ENCODE measurements at regions not wholly inside any gene's neighbourhood (a gene's known extent, or its start where the extent isn't known, plus 50 kb on each side); places are given as distances from the start of the nearest gene placed in this dataset.

- TF ChIP-seq PBX3 (IDR thresholded peaks at IDR 0.05) (no peak), ESRRA (IDR thresholded peaks at IDR 0.05; ENCODE audit: borderline replicate concordance, low read length) (no peak), HES2 (IDR thresholded peaks at IDR 0.05) (no peak), RFX5 (IDR thresholded peaks at IDR 0.05) (no peak), HOXB13 (CRISPR knock-in tag; IDR thresholded peaks at IDR 0.05; ENCODE audit: low read depth) (no peak), KDM1A (IDR thresholded peaks at IDR 0.05; ENCODE audit: low read depth) (no peak), FOSL2 (IDR thresholded peaks at IDR 0.05) (no peak), FOSL2 (CRISPR knock-in tag; IDR thresholded peaks at IDR 0.05) (no peak)
These were observed 522.4 kb downstream of the HDGFL1 start (continued) for GRCh38 chr6:23091795-23092194.

GRCh38 chr6:23096876-23097275, 527.5 kb downstream of the HDGFL1 start:
- WGBS (ENCODE audit: missing lambda C conversion rate): 52% methylated on average over 1 of the region's 1 CpG
- no peak for DNase-seq (ENCODE audit: low read depth in 1 of 2, low spot score in 1 of 2)
- ATAC-seq: no peak
- H3K4me1 ChIP-seq: no peaks in the 10 kb centered on the region
- H3K9me3 ChIP-seq: no peaks in the 10 kb centered on the region
- ChIA-PET CTCF (no interaction called here), POLR2A (no interaction called here)
- H3K4me2 ChIP-seq: no peak overlapping the region
- H3K4me3 ChIP-seq: no peak overlapping the region
- no peak overlapping the region for H3K27ac ChIP-seq
- TF ChIP-seq ZFP36 (IDR thresholded peaks at IDR 0.05; ENCODE audit: borderline replicate concordance, partially characterized antibody) (no peak), CBX2 (IDR thresholded peaks at IDR 0.05; ENCODE audit: borderline replicate concordance, low read depth) (no peak), CHD2 (IDR thresholded peaks at IDR 0.05; ENCODE audit: low read length, partially characterized antibody) (no peak), BCL3 (IDR thresholded peaks at IDR 0.05) (no peak), RAD21 (conservative IDR thresholded peaks at IDR 0.05 in 1 of 2, IDR thresholded peaks at IDR 0.05 in 1 of 2) (no peak)
- no peak for FAIRE-seq

- Histone ChIP-seq H3K4me1 (no peaks in the 10 kb centered on the region), H3K27ac (no peak overlapping the region), H3K4me2 (no peak overlapping the region), H3K4me3 (no peak overlapping the region), H3K9me3 (no peaks in the 10 kb centered on the region)
- FAIRE-seq: no peak
- CTCF ChIA-PET: no interaction called here
- 23% methylated on average over 2 of the region's 2 CpGs for WGBS (ENCODE audit: missing lambda C conversion rate)
- ATAC-seq: no peak
- POLR2A ChIA-PET: no interaction called here
- no peak for DNase-seq (ENCODE audit: low read depth in 1 of 2, low spot score in 1 of 2)
- TF ChIP-seq FOSB (CRISPR knock-in tag; IDR thresholded peaks at IDR 0.05) (no peak), CEBPB (IDR thresholded peaks at IDR 0.05) (no peak), E2F6 (IDR thresholded peaks at IDR 0.05; ENCODE audit: borderline replicate concordance, low read depth) (no peak), POLR2A (IDR thresholded peaks at IDR 0.05; ENCODE audit: low read length) (no peak), POLR2AphosphoS2 (conservative IDR thresholded peaks at IDR 0.05; ENCODE audit: low read length) (no peak), HEYL (CRISPR knock-in tag; IDR thresholded peaks at IDR 0.05) (no peak), ESRRA (IDR thresholded peaks at IDR 0.05; ENCODE audit: borderline replicate concordance, low read length) (no peak), EHF (CRISPR knock-in tag; IDR thresholded peaks at IDR 0.05) (no peak), CHD4 (IDR thresholded peaks at IDR 0.05; ENCODE audit: borderline replicate concordance) (no peak), NR3C1 (IDR thresholded peaks at IDR 0.05) (no peak), RNF2 (IDR thresholded peaks at IDR 0.05; ENCODE audit: borderline replicate concordance, low read depth) (no peak), CBX8 (IDR thresholded peaks at IDR 0.05) (no peak), GATA3 (IDR thresholded peaks at IDR 0.05; ENCODE audit: borderline replicate concordance) (no peak)
These were observed 528.2 kb downstream of the HDGFL1 start for GRCh38 chr6:23097566-23097965.

Measured in A549 (cell line).